GM12864 (cell line): ENCODE measurements at regions not wholly inside any gene's neighbourhood (a gene's known extent, or its start where the extent isn't known, plus 50 kb on each side); places are given as distances from the start of the nearest gene placed in this dataset.

Experiments used
- DNase-seq: peaks from one replicate; pipeline ENCODE4 v3.0.0-alpha.2; 2011; ENCODE audit warnings: low read depth
- H3K4me3 ChIP-seq: 2 replicates; pipeline ENCODE4 v1.5.1; 2011; ENCODE audit warnings: mild to moderate bottlenecking, low read depth, low read length, control low read depth
- CTCF ChIP-seq: IDR thresholded peaks from 2 replicates; pipeline ENCODE4 v1.5.1; 2011; ENCODE audit warnings: low read depth, mild to moderate bottlenecking, moderate library complexity, low read length, control low read depth, inconsistent platforms; ENCODE audit errors: missing control alignments

- no peak for TF ChIP-seq CTCF
- no peak overlapping the region for H3K4me3 ChIP-seq
- no peak for DNase-seq
These were observed 420.5 kb upstream of the BCHE start for GRCh38 chr3:166257715-166258114.

GRCh38 chr3:166248784-166249183 is 411.6 kb upstream of the BCHE start:
- no peak overlapping the region for H3K4me3 ChIP-seq
- no peak for TF ChIP-seq CTCF
- no peak for DNase-seq

GRCh38 chr3:166243511-166243910 is 406.3 kb upstream of the BCHE start:
- no peak for DNase-seq
- TF ChIP-seq CTCF = no peak
- H3K4me3 ChIP-seq = no peak overlapping the region

- H3K4me3 ChIP-seq = no peak overlapping the region
- no peak for DNase-seq
- no peak for TF ChIP-seq CTCF
These were observed 385.9 kb upstream of the BCHE start for GRCh38 chr3:166223120-166223519.

- DNase-seq = no peak
- no peak for TF ChIP-seq CTCF
- no peak overlapping the region for H3K4me3 ChIP-seq
These were observed 374.2 kb upstream of the BCHE start for GRCh38 chr3:166211451-166211850.

- no peak for TF ChIP-seq CTCF
- no peak for DNase-seq
- no peak overlapping the region for H3K4me3 ChIP-seq
These were observed 372.5 kb upstream of the BCHE start for GRCh38 chr3:166209701-166210100.

- no peak for TF ChIP-seq CTCF
- no peak for DNase-seq
- no peak overlapping the region for H3K4me3 ChIP-seq
These were observed 367.9 kb upstream of the BCHE start for GRCh38 chr3:166205158-166205557.
